HepG2 (cell line): ENCODE measurements at regions not wholly inside any gene's neighbourhood (a gene's known extent, or its start where the extent isn't known, plus 50 kb on each side); places are given as distances from the start of the nearest gene placed in this dataset.

Experiments
- ATAC-seq: fragments of 200-7000 bp; cut with Tn5 transposase; 3 replicates; pipeline ENCODE4 v1.9.1; 2020; ENCODE audit warnings: mild to moderate bottlenecking, moderate library complexity
- BruUV-seq: library from RNA; stranded (reverse); fragments of 400-500 nt; replicated peaks from 2 replicates; lab custom pipeline; 2021; lab: Mats Ljungman, UMichigan
- CTCF ChIA-PET: fragments of 300-600 bp; formaldehyde crosslinking; extraction: SDS; loops from one replicate; lab custom pipeline; 2021; ENCODE audit warnings: low total read pairs, inconsistent platforms, low intra/inter-chr PET ratio; lab: Yijun Ruan, JAX
- POLR2A ChIA-PET: fragments of 350-600 bp; sonication (Branson Sonifier 250); formaldehyde crosslinking; loops from one replicate; lab custom pipeline; 2020; ENCODE audit warnings: antibody characterized with exemption, inconsistent platforms; lab: Yijun Ruan, JAX
- DNase-seq: peaks from one replicate; pipeline ENCODE4 v3.0.0-alpha.2; 2015; ENCODE audit warnings: low spot score
- FAIRE-seq: peaks from 3 replicates; lab custom pipeline; 2011; peaks lifted over from hg19 to GRCh38; lab: Jason Lieb, UNC
- H2AFZ ChIP-seq: one replicate; pipeline ENCODE4 v1.6.1; 2011; ENCODE audit warnings: low read length, inconsistent platforms
- H3K27ac ChIP-seq: fragments of 300-600 bp; 3 replicates; pipeline ENCODE4 v1.8.0; 2011; ENCODE audit warnings: mixed run types, mild to moderate bottlenecking, mixed read lengths, low read length, inconsistent platforms; ENCODE audit not compliant: insufficient read depth; ENCODE audit errors: extremely low read length
- H3K27me3 ChIP-seq, 2 experiments: fragments of 200-600 bp in 1 of 2; 2 replicates in 1 of 2; 3 replicates in 1 of 2; pipeline versions ENCODE4 v1.6.0 to v1.8.0; 2011; ENCODE audit warnings: low read length in 2 of 2, mild to moderate bottlenecking in 2 of 2, moderate library complexity in 2 of 2, inconsistent platforms in 1 of 2; ENCODE audit not compliant: insufficient read depth in 2 of 2, control insufficient read depth in 1 of 2
- H3K36me3 ChIP-seq, 2 experiments: fragments of 200-600 bp in 1 of 2; replicated peaks in 1 of 2; 2 replicates in 1 of 2; 3 replicates in 1 of 2; pipeline versions ENCODE4 v1.5.1 to v1.8.0; 2011; ENCODE audit warnings: low read length in 2 of 2, inconsistent platforms in 1 of 2; ENCODE audit not compliant: insufficient read depth in 2 of 2, control insufficient read depth in 1 of 2
- H3K4me1 ChIP-seq: 2 replicates; pipeline ENCODE4 v1.5.1; 2012; ENCODE audit warnings: low read length, inconsistent platforms; ENCODE audit not compliant: insufficient read depth
- H3K4me2 ChIP-seq: 2 replicates; pipeline ENCODE4 v1.6.0; 2011; ENCODE audit warnings: low read depth, low read length, inconsistent platforms
- H3K4me3 ChIP-seq, 3 experiments: fragments of 200-600 bp in 1 of 3; sonication (generic), shearing (Covaris generic) in 1 of 3; replicated peaks in 1 of 3; 2 replicates each; pipeline ENCODE4 v1.5.1; 2011 to 2016; ENCODE audit warnings: low read length in 3 of 3, inconsistent platforms in 2 of 3, low read depth in 2 of 3, mild to moderate bottlenecking in 2 of 3, control low read depth in 1 of 3, mixed read lengths in 1 of 3; ENCODE audit not compliant: insufficient read depth in 1 of 3
- H3K79me2 ChIP-seq: one replicate; pipeline ENCODE4 v1.6.1; 2011; ENCODE audit warnings: low read length, inconsistent platforms; ENCODE audit not compliant: insufficient read depth
- H3K9ac ChIP-seq: 2 replicates; pipeline ENCODE4 v1.6.0; 2011; ENCODE audit warnings: mild to moderate bottlenecking, low read depth, low read length, inconsistent platforms; ENCODE audit not compliant: insufficient read depth
- H3K9me3 ChIP-seq: 2 replicates; pipeline ENCODE4 v1.5.1; 2012; ENCODE audit warnings: mild to moderate bottlenecking, low read length
- H4K20me1 ChIP-seq: 2 replicates; pipeline ENCODE4 v1.6.0; 2011; ENCODE audit warnings: inconsistent platforms, mild to moderate bottlenecking, low read length, moderate library complexity; ENCODE audit not compliant: insufficient read depth
- EEA1 ChIP-seq: sonication (generic); formaldehyde crosslinking; IDR thresholded peaks from 2 replicates; pipeline ENCODE4 v1.5.1; 2020; ENCODE audit warnings: mild to moderate bottlenecking, missing genetic modification reagents, borderline replicate concordance
- HINFP ChIP-seq: sonication (generic); formaldehyde crosslinking; IDR thresholded peaks from 2 replicates; pipeline ENCODE4 v1.4.0; 2020; ENCODE audit warnings: low read depth, mild to moderate bottlenecking, missing genetic modification reagents
- KDM6A ChIP-seq: IDR thresholded peaks from 2 replicates; pipeline ENCODE4 v1.6.1; 2016; ENCODE audit warnings: low read depth
- NCOR1 ChIP-seq: fragments of 200-600 bp; sonication (generic); IDR thresholded peaks from 2 replicates; pipeline ENCODE4 v1.7.0; 2017; ENCODE audit warnings: antibody characterized with exemption, low read length, borderline replicate concordance
- UBTF ChIP-seq: sonication (generic); formaldehyde crosslinking; IDR thresholded peaks from 2 replicates; pipeline ENCODE4 v1.4.0; 2020; ENCODE audit warnings: mild to moderate bottlenecking, missing genetic modification reagents
- WGBS: methylation state at CpG from one replicate; pipeline ENCODE4 v1.1.6; 2017; ENCODE audit warnings: low lambda C conversion rate; 5-methylcytosine and 5-hydroxymethylcytosine counted together
- in situ Hi-C: cut with HindIII; loops from 2 replicates; pipeline ENCODE4 v1.10.0; 2017; ENCODE audit warnings: low pct_unique_long_range_greater_than_20kb; ENCODE audit not compliant: extremely low pct_ligation_motif_present
- intact Hi-C: fragments of 100-400 bp; cut with micrococcal nuclease; formaldehyde crosslinking; loops from one replicate; pipeline ENCODE4 v1.10.0; 2022; ENCODE audit not compliant: unreplicated experiment
- TF ChIP-seq, protein P1 (sequence below): sonication (generic); formaldehyde crosslinking; IDR thresholded peaks from 2 replicates; pipeline ENCODE4 v1.5.0; 2020; ENCODE audit warnings: mild to moderate bottlenecking, missing genetic modification reagents, moderate library complexity

- Histone ChIP-seq H4K20me1 (no peaks in the 10 kb centered on the region), H3K27me3 (peaks cover 2 to 33% of the 10 kb centered on the region in 2 experiments; a peak in 4 of 5 replicates), H2AFZ (no peak overlapping the region), H3K79me2 (no peaks in the 10 kb centered on the region), H3K27ac (no peak overlapping the region), H3K4me2 (no peak overlapping the region), H3K4me3 (no peak overlapping the region)
- ATAC-seq: no peak
- no peak for DNase-seq
- in situ Hi-C loops: no loop called here
- no peak for FAIRE-seq
- WGBS: 30% methylated on average over 2 of the region's 4 CpGs
- TF ChIP-seq HINFP (CRISPR knock-in tag): no peak
- TF ChIP-seq EEA1: no peak
- TF ChIP-seq NCOR1: no peak
- TF ChIP-seq UBTF (CRISPR knock-in tag): no peak
- TF ChIP-seq, all 625 proteins: peak for 0
- BruUV-seq: no TSS peak
- POLR2A ChIA-PET: no interaction called here
- Histone ChIP-seq H3K4me1 (no peaks in the 10 kb centered on the region), H3K9ac (no peak overlapping the region), H3K9me3 (no peaks in the 10 kb centered on the region), H3K36me3 (no peaks in the 10 kb centered on the region)
- CTCF ChIA-PET: no interaction called here
- intact Hi-C loops: no loop called here
These were observed 159.5 kb upstream of the ZNF516 start for GRCh38 chr18:76654577-76654976.

DNA sequence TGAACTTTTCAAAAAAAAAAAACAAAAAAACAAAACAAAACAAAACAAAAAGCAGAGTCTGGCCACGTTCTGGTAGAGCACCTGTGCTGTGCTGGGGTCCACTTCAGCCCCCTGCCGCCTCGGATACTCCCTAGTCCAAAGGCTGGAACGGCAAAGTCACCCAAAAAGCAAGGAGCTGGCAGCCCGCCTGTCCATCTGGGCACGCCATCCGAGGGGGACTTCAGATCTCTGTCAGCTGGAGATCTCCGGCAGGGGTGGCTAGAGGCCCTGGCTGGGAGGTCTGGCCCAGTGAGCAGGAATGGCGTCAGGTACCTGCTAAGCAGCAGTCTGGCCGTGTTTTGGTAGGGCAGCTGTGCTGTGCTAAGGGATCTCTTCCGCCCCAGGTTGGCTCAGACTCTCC lies 152.3 kb upstream of the ZNF516 start:
- H4K20me1 ChIP-seq: no peaks in the 10 kb centered on the region
- H3K9me3 ChIP-seq: no peaks in the 10 kb centered on the region
- no peak overlapping the region for H3K27ac ChIP-seq
- CTCF ChIA-PET: no interaction called here
- DNase-seq (no peak), ATAC-seq (peak; percentile 44), FAIRE-seq (no peak)
- H3K4me2 ChIP-seq: no peak overlapping the region
- WGBS: 3% methylated on average over 4 of the region's 11 CpGs
- H3K79me2 ChIP-seq: no peaks in the 10 kb centered on the region
- H2AFZ ChIP-seq: no peak overlapping the region
- TF ChIP-seq, protein P1, sequence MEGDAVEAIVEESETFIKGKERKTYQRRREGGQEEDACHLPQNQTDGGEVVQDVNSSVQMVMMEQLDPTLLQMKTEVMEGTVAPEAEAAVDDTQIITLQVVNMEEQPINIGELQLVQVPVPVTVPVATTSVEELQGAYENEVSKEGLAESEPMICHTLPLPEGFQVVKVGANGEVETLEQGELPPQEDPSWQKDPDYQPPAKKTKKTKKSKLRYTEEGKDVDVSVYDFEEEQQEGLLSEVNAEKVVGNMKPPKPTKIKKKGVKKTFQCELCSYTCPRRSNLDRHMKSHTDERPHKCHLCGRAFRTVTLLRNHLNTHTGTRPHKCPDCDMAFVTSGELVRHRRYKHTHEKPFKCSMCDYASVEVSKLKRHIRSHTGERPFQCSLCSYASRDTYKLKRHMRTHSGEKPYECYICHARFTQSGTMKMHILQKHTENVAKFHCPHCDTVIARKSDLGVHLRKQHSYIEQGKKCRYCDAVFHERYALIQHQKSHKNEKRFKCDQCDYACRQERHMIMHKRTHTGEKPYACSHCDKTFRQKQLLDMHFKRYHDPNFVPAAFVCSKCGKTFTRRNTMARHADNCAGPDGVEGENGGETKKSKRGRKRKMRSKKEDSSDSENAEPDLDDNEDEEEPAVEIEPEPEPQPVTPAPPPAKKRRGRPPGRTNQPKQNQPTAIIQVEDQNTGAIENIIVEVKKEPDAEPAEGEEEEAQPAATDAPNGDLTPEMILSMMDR (CRISPR knock-in tag): 0 out of 2 replicates have a peak, but pooled peaks have one; percentile 7
- no peak for TF ChIP-seq KDM6A
- intact Hi-C loops (no loop called here), in situ Hi-C loops (no loop called here)
- peaks cover 0 to 20% of the 10 kb centered on the region in 2 experiments; a peak in 4 of 5 replicates for H3K27me3 ChIP-seq
- BruUV-seq: no TSS peak
- POLR2A ChIA-PET: no interaction called here
- H3K36me3 ChIP-seq: no peaks in the 10 kb centered on the region
- H3K4me1 ChIP-seq: no peaks in the 10 kb centered on the region
- no peak overlapping the region for H3K9ac ChIP-seq
- H3K4me3 ChIP-seq: no peak overlapping the region
